ENCODE measurements at regions not wholly inside any gene's neighbourhood (a gene's known extent, or its start where the extent isn't known, plus 50 kb on each side); places are given as distances from the start of the nearest gene placed in this dataset.

DNA sequence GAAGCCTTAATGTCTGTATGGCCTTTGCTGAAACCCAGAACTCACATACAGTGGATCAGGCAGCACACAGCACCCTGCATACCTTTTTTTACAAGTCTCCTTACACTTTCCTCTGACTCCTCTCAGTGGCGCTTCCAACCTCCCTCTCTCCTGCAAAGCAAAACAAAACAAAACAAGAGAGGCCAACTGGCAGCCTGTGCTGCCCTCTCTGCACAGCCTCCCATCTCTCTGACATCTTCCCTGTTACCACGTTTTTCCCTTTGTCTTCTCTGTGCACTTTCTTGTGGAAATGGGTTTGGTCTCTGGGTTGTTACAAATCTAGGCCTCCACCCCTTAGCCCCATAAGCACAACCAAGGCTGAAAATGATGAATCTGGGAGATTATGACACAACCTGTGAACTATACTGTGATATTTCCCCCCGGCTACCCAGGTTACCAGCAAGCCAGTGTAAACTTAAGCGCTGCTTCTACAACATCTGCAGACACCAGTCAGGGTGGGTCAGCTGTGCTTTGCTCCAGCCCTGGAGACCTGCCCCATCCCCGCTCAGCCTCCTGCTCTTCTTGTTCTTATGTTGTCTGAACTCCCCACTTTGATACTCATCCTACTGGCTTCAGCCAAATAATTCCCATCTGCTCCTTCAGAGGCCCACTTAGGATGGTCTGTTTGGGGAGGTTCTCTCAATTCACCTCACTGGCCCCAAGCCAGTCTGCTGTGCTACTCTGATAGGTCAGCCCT is 54.9 kb upstream of the FMOD start:
- no peak for TF ChIP-seq CTCF (IDR thresholded peaks at IDR 0.05)
- TF ChIP-seq POLR2A (IDR thresholded peaks at IDR 0.05; ENCODE audit: low read length), result no peak
- no peak for TF ChIP-seq RCOR1 (IDR thresholded peaks at IDR 0.05; ENCODE audit: low read depth, low read length)
- TF ChIP-seq EP300 (IDR thresholded peaks at IDR 0.05), result no peak
- TF ChIP-seq MAX (IDR thresholded peaks at IDR 0.05), result no peak
- TF ChIP-seq JUN (IDR thresholded peaks at IDR 0.05), result no peak
- TF ChIP-seq EHMT2 (IDR thresholded peaks at IDR 0.05; ENCODE audit: low read depth), result no peak

Measured in A549 (cell line).